NCI-H2107 treated with DMSO at 0.1 percent for 48 hours (cell line): ENCODE measurements at regions not wholly inside any gene's neighbourhood (a gene's known extent, or its start where the extent isn't known, plus 50 kb on each side); places are given as distances from the start of the nearest gene placed in this dataset.
"Not testable (repeated sequence)": the region's sequence is repeated elsewhere in the genome, so short reads cannot be mapped to it uniquely, and the experiment has no call there.

ENCODE experiments used
- DNase-seq: peaks from one replicate; lab custom pipeline; 2025; ENCODE audit not compliant: unreplicated experiment; lab: John Stamatoyannopoulos, UW

DNA sequence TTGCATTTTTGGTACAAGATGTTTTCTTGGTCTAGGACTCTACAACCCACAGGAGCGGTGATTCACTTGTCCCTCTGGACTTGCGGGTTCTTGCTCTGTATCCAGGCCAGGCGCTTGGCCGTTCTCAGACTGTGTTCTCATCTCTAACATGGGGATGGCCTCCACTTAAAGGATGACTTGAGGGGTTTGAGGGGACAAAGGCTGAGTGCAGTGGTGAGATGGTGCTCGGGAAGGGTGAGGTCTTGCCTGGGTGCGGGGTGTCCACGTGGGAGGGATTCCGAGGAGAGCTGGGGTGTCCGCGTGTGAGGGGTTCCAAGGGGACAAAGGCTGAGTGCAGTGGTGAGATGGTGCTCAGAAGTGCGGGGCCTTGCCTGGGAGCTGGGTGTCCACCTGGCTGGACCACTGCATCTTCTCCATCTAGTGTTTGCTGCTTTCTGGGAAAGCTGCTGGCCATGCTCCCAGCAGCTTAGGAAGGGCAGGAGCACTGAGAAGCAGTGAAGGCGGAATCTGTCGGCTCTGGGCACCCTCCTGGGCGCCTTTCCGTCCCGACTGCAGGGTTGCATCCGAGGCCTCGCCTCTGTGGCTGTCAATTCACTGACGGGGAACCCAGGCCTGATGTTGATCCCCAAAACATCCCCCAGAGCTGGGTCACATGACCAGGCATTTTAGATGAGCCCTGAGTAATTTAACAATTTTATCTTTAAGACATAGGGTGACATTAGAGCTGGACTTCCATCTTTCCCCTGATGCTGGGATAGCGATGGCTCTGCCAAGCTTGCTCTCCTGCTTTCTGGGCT lies 280.5 kb upstream of the IRX4 start:
- DNase-seq = no peak

DNA sequence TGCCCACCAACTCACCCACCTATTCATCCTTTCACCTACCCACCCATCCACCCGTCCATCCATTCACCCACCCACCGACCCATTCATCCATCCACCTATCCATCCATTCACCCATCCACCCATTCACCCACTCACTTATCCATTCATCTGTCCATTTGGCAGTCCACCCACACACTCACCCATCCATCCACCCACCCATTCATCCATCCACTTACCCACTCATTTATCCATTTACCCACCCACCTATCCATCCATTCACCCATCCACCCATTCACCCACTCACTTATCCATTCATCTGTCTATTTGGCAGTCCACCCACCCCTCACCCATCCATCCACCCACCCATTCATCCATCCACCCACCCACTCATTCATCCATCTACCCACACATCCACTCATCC lies 278.1 kb upstream of the IRX4 start:
- DNase-seq = no peak

DNA sequence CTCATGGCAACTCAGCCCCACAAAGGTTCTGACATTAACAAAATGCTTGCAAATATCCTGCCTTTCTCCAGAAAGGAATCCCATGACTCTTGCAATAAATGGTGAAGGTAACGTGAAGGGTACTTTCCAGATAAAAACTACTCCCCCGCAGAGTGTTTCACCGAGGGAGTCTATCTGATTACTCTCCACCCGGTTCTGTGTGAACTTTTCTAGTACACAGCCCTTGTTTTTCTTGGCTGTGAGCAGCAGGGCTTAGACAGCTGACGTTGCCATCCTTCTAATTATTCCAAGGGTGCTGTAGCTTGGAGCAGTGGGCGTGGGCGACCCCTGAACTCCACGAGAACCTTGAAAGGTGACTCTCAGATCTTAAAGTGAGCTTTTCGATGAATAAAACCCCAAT lies 276.0 kb upstream of the IRX4 start:
- no peak for DNase-seq

DNA sequence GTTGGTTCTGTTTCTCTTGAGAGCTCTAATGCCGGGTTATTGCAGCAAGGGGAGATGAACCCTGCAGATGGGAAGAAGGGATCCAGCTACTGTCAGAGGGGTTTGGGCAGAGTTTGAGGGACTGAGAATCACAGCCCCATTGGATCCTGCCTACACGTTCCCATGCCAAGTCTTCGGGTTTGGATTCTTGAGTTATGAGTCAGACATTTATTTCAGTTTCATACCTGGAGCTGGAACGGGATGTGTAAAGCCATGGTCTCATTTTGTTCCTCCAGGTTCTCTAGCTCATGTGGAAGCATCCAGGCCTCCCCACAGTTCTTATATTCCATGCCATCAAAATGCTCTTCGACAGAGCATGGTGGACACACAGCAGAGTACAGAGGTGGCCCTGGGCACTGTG lies 275.4 kb upstream of the IRX4 start:
- DNase-seq = no peak

DNA sequence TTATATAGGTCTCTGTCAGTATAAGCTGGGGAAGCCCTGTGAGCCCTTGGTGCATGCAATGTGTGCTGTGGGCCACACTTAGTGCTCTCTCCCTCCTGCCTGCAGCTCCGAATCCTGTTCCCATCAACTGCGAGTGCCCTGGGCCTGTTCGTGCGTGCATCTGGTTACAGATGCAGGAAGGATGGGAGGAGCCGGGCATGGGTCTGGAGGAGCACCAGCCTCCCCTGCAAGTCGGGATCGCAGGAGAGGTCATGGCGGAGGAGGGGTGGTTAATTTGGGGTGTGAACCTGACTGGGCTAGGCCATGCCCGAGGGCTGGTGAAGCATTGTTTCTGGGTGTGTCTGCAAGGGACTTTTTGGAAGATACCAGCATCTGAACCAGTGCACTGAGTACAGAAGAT lies 274.6 kb upstream of the IRX4 start:
- no peak for DNase-seq

DNA sequence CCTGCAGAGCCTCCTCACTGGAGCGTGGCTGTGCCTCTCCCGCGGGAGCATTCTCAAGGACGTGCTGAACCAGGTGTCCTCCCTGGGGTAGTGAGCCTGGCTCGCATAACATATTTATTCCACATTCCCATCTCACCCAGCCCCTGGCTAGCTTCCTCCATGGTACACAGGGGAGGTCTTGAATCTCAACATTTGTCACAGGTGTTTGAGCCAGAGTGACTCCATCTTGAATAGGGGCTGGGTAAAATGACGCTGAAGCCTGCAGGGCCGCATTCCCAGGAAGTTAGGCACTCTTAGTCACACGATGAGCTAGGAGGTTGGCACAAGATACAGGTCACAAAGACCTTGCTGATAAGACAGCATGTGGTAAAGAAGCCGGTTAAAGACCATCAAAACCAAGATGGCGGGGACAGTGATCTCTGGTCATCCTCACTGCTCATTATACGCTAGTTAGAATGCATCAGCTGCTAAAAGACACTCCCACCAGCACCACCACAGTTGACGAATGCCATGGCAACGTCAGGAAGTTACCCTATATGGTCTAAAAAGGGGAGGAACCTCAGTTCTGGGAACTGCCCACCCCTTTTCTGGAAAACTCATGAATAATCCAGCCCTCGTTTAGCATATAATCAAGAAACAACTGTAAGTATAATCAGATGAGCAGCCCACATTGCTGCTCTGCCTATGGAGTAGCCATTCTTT lies 273.8 kb upstream of the IRX4 start:
- no peak for DNase-seq

DNA sequence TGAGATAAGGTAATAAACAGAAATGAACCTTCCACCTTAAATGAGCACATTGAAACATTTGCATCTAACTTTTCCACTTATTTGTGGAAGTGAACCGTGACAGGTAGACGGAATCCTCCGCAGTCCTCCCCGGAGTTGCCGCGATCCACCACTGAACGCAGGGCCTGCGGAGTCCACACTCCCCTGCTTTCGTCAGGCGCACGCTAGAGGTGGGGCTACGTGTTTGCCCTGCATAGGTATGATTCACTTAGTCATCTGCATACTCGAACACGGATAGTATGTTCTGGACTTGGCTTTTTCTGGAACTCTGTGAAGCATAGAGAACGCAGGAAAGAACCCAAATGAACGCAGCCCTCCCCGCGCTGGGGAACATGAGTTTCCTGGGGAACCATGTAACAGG lies 272.8 kb upstream of the IRX4 start:
- no peak for DNase-seq

DNA sequence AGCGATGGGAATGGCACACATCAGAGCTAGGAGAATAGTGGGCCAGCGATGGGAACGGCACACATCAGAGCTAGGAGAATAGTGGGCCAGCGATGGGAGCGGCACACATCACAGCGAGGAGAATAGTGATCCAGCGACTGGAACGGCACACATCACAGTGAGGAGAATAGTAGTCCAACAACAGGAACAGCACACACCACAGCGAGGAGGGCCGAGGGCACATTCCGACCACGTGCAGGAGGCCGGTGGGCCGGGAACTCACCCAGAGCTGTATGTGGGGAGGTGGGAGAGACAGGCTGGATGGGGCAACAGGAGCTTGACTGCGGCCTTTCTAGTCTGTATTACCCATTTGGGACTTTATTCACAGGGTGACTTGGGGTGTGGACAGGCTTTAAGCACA lies 271.1 kb upstream of the IRX4 start:
- no peak for DNase-seq

DNA sequence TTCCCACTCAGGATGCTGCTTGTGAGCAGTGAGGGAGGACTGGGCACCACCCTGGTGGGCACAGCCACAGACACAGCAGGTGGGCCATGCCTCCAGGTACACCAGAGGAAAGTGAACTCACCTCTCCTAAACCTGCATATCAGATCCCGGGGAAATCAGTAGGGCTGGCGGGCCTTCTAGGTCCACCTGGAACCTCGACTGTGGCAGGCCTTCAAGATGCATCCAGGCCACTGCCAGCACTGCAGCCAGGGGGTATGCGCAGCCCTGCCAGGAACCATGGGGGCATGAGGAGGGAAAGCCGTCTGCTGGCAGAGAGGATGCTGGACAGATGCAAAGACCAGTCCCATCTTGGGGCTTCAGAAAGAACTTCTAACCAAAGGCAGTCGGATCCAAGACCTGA lies 270.6 kb upstream of the IRX4 start:
- DNase-seq = no peak

DNA sequence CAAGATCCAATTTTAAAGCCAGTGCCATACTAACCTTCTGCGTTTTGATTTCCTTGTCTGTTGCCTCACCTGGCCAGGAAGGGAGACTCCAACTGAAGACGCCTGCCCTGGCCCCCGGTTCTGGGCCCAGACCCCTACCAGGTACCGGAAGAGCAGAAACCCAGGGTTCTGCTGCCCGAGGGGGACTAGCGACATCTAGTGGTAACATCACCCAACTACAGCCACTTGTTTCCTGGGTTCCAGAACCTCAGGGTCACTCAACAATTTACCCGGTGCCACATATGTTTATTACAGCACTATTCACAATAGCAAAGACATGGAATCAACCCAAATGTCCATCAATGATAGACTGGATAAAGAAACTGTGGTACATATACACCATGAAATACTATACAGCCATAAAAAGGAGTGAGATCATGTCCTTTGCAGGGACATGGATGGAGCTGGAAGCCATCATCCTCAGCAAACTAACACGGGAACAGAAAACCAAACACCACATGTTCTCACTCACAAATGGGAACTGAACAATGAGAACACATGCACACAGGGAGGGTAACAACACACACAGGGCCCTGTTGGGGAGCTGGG lies 268.7 kb upstream of the IRX4 start:
- DNase-seq = not testable (repeated sequence)

DNA sequence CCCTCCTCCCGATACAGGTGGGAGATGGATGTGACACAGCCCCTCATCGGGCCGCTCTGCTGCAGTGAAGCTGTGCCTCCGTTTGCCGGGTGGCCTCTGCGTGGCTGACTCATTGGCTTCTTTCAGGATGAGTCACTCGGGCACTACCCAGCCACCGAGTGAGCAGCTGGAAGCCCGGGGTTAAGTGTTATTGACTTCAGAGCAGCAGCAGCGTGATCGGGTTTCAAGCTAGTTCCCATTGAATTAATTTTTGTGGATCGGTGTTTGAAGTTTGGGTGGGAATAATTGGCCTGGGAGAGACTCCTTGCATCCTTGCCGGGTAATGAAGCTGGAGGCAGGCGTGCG lies 266.4 kb upstream of the IRX4 start:
- DNase-seq = peak; percentile 82

DNA sequence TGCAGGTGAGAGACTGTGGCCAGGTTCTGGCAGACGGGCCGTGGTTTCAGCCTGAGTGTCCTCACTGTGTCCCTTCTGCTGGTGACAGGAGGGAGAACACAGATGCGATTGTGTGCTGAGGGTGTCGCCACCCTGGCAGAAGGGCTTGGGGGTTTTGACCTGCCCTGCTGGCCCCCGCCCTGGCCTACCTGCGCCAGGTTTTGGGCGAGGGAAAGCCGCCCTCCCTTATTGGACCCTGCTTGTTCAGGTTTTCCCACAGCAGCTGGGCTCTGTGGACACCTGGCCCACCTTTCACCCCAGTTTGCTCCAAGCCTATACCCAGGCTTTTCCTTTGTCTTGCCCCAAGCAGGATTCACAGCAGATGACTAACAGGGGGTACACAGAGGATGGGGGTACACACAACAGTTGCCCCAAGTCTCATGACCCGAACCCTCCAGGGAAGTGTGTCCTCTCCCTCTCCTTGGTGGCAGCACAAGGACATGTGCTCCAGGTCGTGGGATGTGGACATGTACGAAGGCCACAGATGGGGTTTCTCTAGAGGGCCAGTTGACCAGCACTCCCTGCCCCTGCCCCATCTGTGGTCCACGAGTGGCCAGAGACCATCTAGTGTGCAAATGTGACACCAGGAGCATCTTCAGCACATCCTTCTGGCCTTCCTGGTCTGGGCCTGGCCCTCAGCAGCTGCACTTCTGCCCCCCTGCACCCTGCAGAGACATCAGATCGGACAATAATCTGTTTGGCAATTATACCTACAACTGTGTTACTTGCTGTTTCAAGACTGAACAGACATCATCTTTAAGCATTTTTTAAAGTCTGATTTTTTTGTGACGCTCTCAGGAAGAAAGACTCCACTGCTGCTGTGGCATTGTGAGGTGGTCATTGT lies 265.8 kb upstream of the IRX4 start:
- DNase-seq = no peak

DNA sequence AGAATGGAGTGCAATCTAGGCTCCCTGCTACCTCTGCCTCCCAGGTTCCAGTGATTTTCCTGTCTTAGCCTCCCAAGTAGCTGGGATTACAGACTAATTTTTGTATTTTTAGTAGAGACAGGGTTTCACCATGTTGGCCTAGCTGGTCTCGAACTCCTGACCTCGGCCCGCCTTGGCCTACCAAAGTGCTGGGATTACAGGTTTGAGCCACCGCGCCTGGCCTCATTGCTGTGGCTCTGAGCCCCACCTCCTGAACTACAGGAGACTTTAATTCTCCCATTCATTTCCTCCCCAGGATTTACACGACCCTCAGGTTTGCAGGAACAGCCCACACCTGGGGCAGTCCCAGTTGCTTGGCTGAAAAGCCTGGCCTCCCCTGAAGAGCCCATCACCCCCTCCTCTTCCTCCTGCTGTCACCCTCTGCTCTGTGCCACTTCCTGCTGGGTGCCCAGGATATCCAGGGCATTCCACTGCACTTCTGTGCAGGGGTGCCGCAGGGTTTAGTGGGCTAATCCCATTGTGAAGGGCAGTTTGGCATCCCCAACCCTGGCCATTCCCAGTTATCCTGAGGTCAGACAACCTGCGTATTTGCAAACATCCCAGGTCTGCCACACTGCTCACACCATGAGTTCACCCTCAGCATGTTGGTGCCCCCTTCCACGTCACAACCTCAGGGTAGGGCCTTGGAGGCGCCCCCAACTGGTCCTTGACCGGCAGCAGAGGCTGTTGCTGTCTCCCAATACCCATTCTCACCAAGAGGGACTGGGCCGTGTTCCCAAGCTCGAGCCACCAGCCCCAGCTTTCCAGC lies 265.0 kb upstream of the IRX4 start:
- no peak for DNase-seq

DNA sequence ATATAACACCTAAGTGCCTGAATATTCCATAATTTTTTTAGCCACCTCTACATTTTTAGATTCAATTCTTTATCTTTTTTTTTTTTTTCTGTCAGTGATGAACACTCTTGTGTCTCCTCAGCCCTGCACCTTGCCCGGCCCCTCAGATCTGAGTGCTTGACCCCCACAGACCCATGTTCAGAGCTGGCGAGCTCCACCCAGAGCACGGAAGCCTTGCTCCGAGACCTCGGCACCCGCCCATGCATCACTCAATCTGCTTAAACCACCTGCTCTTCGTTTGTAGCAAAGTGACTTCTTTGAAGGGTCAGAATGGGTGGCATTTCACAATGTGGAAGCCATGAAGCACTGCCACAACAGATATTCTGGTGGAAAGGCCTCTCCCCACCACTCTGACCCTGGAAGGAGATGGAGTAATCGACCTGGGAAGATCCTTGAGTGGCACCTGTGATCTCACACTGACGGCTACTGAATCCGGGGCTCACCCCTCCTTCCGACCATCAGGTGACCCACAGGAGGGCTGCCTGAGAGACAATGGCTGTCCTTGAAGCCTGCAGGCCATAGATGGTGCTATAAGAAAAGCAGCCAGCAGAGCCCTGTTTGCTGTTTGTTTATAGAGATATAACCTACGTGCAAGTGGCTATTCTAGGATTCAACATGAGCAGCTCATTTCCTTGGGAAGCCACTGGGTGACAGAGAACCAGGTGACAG lies 261.1 kb upstream of the IRX4 start:
- no peak for DNase-seq

DNA sequence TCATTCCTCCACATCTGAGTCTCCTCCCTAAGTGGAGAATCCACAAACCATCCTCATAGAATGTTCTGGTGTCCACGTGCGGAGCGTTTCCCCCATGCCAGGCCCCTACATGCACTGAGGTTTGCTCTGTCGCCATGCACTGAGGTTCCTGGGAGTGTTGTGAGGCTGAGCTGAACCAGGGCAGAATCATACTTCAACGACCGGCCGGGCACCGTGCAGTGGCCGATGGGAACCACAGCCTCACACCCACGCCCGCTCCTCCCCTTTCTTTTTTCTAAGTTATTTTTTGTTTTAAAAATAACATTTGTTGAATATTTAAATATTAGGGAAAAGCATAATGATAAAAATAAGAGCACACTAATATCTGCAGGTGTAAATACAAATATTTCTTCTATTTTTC lies 260.4 kb upstream of the IRX4 start:
- no peak for DNase-seq

DNA sequence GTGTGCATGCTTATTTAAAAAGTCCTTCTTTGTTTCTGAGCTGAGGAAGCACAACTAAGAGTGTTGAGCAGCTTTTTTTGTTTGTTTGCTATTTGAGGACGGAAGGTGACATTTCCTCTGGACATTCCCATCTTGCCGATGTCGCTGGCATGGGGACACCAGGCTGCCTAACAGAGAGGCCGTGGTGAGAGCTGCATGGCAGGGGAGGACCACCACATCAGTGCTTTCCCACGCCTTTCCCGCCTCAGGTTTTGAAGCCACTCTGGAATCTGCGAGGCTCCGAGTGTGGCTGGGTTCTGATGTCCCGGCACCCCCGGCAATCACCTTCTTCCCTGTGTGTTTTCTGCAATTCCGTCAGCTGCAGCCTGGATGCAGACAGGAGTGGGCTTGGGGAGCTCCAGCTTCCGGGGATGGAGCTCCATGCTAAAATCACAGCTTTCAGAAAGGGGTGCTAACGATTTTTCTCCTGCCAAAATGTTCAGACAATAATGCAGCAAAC lies 259.8 kb upstream of the IRX4 start:
- DNase-seq = no peak

DNA sequence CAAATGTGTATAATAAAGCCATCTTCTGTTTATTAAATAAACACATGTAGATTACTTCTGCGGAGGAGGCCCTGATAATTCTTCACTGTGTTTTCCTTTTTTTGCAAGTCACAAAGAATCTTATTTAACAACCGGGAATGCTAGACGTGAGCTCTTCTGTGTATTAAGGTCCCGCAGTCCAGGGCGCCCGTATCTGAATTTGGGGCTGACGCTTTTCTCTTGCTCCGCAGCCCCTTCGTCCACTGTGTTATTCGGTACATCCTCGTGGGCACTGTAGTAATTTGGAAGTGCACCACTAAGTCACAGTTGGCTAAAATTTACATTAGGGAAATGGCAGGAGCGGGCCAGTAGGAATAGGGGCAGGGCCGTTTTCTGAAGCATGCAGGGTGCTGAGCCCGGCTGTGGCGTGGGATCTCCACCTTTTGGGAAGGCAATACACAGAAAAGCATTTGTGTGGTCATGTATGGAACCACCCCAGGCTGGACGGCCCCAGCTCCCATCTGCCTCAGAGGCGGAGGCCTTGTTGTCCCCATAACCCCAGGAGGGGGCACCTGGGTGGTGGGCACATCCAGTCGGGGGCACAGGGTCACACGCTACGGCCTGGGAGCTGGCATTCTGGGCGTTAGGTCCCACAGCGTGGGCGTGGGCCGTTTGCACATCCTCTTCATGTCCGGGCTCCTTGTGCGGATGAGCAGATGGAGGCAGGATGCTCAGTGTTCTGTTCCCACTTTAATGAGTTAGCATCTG lies 258.7 kb upstream of the IRX4 start:
- no peak for DNase-seq

DNA sequence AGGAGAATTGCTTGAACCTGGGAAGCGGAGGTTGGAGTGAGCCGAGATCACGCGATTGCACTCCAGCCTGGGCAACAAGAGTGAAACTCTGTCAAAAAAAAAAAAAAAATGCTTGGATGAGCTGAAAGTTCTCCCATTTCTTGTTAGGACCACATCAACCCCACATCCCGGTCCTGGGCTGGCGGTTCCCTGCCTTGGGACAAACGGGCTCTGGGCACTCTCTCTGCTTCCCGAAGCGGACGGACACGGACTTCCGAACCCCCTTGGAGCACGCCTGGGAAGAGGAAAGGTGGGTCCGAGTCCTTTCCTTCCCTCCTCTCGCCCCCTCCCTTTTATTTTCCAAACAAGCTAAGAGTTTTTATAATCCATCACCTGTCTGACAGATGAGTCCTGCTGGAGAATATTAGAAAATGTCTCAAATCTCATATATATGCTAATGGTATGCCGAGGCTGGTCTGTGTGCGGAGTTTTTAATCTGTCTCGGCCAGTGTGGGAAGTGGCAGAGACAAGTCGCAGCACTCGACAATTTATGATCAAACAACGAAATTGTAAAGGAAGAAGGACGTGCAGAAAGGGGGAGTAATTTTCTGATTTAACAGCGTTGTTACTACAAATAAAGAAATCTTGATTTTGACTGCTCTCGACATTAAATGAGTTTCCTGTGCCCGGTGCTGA lies 257.9 kb upstream of the IRX4 start:
- DNase-seq = no peak

DNA sequence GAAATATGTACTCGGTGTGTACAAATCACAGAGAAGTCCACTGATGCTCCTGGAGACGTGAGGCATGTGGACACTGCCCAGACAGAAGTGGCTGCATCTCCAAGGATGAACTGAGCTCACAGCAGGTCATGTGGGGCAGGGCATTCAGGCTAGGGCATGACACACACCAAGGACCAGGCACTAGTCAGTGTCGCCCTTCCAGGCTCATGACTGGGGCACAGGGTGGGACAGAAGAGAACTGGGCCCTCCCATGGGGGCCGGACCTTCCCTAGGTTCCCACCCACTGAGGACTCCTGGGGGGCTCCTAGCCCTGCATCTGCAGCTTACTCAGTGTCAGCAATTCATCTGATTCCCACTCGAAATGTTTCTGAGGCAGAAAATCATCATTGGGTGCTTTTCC lies 256.8 kb upstream of the IRX4 start:
- no peak for DNase-seq
